Stimulated activated naive CD8-positive, alpha-beta T cell treated with anti-CD3 and anti-CD28 coated beads, Interleukin-15, Interleukin-2, amounts not matched to agents 100 U/mL and 50 U/mL, for 24 hours (primary cell): ENCODE measurements at regions not wholly inside any gene's neighbourhood (a gene's known extent, or its start where the extent isn't known, plus 50 kb on each side); places are given as distances from the start of the nearest gene placed in this dataset.
"Not testable (repeated sequence)": the region's sequence is repeated elsewhere in the genome, so short reads cannot be mapped to it uniquely, and the experiment has no call there.

Source experiments
- ATAC-seq: fragments of 150-1000 bp; cut with Tn5 transposase; one replicate; pipeline ENCODE4 v1.10.0; 2021
- DNase-seq: peaks from one replicate; pipeline ENCODE4 v3.0.0; 2021

DNA sequence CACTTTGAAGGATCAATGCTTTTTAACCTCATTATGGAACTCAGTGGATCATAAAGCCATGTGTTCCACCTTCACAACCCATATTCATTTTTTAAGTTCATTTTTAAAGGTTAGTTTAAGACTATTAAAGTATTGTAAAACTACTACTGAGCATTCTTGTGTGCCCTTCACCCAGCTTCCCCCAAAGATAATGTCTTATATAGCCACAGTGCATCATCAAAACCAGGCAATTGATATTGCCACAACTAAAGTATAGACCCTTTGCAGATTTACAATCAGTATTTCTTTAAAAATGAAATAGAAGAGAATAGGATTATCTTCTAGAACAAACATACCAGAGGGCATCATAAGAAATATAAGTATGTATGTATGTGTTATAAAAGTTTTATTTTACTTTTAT, 597.1 kb downstream of the CCSER2 start:
- DNase-seq (no peak), ATAC-seq (no peak)

DNA sequence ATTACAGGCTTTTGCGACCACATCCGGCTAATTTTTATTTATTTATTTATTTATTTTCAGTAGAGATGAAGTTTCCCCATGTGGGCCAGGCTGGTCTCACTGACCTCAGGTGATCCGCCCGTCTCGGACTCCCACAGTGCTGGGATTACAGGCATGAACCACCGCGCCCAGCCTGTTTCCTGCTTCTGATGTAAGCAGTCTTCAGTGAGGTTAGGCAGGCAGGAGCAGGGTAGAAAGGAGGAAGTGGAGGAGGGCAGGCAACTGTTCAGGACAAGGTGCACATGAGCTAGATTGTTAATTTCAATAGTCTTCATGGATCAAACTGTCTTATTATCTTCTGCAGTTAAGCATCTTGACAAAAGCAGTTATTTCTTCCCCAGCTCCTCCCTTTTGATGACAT, 605.0 kb downstream of the CCSER2 start:
- ATAC-seq (no peak), DNase-seq (no peak)

DNA sequence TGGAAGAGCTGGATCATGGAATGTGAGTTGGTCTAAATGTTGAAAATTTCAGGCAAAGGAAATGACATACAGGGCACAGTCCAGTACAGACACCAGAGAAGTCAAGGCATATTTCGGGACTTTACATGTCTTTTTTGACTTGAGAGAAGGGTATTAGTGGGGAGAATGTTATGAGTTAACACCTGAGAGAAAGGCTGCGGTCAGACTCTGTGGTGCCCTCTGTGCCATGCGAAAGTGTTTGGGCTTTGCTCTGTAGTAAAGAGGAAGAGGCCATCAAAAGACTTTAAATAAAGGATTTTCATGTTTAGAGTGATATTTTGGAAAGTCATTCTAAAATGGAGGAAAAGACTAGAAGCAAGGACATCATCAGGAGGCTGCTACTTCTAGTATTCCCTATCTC, 607.4 kb downstream of the CCSER2 start:
- no peak for DNase-seq
- ATAC-seq = no peak

DNA sequence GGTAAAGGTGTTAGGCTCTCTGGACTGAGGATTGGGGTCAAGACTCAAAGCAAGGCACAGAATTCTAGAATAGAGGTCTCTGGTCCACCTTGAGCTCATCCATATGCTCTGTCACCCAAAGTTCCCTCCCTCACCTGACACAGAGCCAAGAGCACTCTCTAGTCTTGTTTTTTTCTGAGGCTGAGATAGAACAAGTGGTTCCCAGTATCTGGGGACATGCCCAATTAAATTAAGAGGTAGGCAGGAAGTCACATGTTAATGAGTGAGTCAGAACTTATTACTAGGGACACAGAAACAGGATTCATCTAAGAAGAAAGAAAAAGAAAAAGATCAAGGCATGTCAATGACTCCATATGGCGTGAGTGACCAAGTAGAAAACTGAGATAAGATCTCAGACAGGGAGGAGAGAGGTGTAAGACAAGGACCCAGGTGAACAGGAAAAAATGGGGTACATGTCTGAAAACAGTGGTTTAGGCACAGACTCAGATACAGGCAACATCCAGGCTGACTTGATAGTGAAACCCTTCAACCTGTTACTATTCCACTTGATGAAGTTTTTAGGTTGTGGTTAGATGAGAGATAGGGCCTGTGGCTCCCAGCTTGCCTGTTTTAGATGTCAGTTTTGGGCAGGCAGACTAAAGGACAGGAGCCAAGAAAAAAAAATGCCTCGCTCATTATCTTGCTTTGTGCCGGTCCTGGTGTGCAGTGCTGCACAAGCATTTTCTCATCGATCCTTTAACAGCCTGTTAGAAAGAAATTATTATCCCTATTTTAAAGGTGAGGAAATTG, 609.9 kb downstream of the CCSER2 start:
- ATAC-seq (no peak), DNase-seq (no peak)

DNA sequence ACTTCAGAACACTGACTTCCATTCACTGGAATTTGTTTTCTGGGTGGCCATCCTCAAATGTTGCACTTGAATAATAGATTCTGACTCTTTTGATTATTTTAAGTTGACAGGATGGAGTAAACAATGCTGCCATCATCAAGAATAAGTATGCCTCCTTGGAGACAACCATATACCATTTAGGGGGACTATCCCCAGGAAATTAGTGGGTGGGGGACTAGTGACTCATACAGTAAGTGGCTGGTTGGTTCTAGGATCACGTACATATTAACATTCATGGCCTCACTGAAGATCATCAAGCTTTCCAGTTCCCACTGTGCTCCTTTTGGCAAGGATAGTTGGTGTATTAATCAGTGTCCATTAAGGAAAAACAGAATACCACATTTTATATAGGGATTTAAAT, 615.2 kb downstream of the CCSER2 start:
- DNase-seq = no peak
- ATAC-seq = no peak

DNA sequence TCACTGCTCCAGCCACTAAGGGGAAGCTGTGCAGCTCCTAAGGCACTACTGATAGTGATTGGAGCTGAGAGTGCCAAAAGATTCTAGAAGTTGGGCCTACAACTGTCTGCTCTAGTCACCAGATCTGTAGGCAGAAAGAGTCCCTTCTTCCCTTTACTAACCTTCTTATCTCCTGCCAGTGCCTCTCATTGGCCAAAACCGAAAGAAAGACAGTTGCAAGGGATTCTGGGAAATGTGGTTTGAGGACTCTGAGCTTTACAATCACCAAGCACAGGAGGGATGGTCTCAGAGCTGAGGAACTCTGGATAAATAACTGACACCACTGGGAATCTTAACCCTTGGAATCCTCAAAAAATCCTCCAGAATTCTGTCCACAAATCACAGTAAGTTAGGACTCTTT, 615.8 kb downstream of the CCSER2 start:
- ATAC-seq = no peak
- no peak for DNase-seq

DNA sequence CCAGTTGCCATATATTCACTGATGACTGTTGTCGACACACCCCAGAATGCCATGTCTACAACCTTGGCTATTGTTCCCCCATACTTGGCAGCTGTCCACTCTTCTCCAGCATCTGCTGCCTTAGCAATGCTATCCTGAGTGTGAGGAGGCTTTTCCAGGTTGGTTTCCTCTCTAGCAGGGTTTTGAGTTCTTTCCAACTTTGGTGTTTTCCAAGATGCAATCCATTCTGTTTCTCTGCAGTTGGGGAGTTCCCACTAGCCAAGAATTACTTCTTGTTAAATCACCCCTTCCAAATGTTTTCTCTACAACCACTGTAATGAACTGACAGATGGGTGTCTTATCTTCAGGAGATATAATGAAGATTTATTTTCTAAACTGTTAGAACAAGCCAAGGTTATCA, 617.4 kb downstream of the CCSER2 start:
- DNase-seq = no peak
- no peak for ATAC-seq

DNA sequence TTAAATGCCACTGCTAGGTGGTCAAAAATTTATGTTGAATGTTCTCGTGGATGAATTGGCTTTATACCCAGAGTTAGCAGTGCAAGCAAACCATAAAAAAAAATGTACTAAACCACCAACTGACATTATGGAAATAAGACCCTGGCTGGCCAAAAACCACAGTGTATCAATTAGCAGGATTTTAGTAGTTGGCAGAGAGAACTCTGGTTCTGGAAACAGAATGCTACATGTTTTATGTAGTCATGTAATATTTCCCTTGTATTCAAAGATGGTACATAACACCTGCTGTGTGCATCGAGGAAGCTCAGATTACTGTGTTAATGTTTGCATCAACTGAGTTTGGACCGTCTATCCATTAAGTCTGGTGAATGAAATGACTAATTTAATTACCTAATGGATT, 618.5 kb downstream of the CCSER2 start:
- no peak for DNase-seq

DNA sequence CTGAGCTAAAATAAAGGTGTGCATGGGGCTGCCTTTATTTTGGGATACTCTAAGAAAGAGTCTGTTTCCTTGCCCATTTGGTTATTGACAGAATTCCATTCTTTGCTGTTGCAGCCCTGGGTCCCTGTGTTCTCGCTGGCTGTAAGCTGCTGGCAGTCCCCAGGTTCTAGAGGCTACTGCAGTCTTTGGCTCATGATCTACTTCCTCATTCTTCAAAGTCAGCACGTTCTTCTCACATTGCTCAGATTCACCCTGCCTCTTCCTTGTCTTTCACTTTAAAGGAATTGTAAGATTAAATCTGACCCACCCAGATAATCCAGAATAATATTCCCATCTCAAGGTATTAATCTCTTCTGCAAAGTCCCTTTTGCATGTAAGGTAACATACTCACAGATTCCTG, 620.3 kb downstream of the CCSER2 start:
- DNase-seq (no peak), ATAC-seq (no peak)

More for the DNA sequence above, 618.5 kb downstream of the CCSER2 start:
- ATAC-seq = no peak

DNA sequence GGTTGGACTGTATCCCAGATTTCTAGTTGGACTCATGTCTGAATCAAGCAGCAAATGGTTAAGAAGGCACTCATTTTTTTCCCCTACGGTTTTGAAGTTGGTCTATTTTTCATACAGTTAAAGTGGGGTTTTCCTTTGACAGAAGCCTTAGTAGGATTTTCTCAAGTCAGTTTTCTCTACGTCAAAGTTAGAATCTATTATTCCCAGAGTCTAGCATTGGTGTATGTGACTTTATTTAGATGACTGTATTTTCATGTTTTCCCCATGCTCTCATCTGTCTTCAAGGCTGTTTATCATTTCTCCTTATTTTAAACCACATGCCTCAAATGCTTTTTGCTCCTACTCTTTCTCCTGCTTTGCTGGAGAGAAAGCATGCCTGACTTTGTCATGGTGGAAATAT, 623.2 kb downstream of the CCSER2 start:
- DNase-seq (no peak), ATAC-seq (no peak)

DNA sequence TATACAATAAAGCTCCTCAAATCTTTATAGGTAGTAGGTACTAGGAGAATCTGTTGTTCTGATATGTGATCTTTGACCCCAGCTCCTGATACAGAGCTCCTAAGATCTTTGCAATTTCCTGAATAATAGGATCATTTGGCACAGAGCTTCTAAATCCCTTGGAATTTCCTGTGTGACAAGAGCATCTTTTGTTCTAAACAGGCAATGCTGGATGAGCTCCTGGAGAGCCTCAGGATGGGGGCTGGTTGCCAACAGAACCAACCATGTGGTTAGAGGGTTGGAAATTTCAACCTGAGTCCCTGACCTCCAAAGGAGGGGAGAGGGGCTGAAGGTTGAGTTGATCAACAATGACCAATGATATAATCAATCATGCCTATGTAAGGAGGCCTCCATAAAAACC, 629.0 kb downstream of the CCSER2 start:
- ATAC-seq (no peak), DNase-seq (no peak)

DNA sequence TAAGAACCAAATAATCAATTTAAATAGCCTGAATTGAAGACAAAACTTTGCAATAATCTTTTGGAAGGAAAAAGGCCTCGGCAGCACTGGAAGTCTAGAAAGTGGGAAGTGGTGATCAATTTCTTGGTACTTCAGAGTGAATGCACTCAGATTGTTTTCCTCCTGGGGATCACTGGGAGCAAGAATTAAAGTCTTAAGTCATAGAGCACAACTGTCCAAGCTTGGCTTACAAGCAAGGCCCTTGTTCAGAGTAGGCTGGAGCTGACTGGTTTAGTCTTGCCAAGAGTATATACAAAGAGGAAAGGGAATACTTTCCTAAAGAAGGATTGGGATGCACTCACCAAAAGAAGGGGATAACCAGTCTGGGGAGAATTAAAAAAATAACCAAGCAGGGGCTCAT, 637.1 kb downstream of the CCSER2 start:
- DNase-seq (no peak), ATAC-seq (no peak)

DNA sequence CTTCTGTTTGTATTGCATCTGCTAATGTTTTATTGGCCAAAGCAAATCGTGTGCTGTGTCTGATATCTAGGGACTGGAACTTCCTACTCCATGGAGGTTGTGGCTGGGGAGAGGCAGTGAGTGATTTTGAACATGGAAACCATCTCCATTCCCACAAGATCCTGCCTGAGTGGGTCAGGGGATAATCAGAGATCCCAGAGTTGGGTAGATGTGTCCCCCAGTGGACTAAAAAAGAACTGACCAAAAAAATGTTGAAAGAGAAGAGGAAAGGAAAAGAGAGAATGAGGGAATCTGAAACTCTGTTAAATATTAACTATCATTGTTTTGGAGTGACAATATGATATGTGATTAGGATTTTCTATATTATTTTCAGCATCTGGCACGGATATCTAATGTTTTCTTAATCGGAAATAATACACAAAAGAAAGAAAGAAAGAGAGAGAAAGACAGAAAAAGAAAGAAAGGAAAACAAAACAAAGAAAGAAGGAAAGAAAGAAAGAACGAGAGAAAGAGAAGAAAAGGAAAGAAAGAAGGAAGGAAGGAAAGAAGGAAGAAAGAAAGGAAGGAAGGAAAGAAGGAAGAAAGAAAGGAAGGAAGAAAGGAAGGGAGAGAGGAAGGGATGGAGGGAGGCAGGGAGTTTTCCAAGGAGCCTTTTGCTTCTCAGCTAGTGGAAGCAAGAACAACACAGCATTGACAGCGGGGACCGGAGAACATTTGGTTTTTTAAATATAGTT, 638.5 kb downstream of the CCSER2 start:
- ATAC-seq = no peak

DNA sequence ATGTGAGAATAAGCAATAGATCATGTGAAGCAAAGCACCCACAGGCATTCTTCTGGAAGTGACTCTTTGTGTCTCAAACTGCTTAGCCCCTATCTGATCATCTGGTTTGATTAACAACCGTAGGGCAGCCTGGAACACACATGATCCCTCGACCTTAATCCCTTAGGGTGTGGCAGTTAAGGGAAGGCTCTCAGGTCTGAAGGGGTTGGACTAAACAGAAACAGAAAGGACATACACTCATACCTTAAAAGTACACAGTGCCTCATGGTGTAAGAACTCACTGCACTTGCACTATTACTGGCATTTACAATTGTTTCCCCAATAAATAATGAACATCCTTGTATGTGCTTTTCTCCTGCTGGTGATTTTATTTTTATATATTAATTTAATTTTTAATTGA, 640.9 kb downstream of the CCSER2 start:
- not testable (repeated sequence) for ATAC-seq, DNase-seq

More for the DNA sequence above, 638.5 kb downstream of the CCSER2 start:
- no peak for DNase-seq

DNA sequence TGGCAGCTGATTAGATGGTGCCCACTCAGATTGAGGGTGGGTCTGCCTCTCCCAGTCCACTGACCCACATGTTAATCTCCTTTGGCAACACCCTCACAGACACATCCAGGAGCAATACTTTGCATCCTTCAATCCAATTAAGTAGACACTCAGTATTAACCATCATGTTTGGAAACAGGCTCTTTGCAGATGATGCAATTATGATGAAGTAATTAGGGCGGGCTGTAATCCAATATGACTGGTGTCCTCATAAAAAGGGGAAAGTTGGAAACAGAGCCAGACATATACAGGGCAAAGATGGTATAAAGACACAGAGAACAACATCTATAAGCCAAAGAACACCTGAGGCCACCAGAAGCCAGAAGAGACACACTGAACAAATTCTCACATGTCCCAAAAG, 658.6 kb downstream of the CCSER2 start:
- no peak for DNase-seq
- no peak for ATAC-seq

DNA sequence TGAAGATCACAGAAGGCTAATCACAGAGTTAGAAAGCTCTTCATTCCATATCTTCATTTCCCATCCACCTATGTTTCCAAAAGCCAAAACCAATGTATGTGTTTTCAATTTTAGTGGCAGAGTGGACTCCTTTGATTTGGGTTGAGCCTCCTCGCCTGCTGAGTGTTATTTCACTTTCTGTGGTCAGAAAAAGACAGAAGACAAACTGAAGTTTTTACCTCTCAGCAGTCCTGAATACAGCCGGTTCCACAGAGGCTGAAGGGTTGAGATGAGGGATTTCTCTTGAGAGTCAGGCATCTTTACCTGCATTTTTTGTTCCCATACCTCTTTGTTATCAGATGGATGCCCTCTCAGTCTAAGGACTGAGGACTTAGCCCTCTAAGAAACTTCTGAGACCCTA, 659.6 kb downstream of the CCSER2 start:
- ATAC-seq = no peak
- DNase-seq = no peak

DNA sequence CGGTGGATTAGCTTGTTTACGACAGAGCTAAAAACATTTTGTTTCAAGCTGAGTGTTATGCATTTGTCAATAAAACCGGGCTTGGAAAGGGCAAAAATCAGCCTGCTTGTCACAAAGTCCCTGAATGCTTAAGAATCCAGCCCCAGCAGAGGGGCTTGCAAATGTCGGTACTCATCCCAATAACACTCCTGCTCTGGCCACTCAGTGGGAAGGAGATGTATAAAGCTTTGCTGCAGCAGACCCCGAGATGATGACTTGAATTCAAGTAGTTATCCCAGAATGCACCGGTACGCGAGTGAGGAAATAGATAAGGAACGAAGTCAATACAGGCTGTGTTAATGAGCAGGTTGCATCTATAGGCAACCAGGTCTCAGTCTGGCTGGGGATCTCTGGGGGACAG, 662.3 kb downstream of the CCSER2 start:
- no peak for ATAC-seq

DNA sequence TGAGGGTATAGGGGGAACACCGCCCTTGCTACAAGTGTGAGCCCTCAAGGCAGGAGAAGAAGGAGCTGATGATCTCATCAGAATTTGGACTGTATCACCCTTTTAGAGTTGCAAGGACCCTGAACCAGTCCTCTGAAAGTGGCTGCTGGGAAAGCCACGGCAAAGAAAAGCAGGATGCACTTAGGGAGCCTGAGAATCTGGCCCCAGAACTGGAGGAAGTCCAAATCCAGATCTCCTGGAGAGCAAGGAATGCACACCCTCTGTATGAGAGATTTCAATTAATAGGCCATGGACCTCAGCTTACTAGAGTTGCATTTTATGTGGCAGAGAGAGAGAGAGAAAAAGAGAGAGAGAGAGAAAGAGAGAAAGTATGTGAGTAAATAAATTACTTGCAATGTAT, 662.9 kb downstream of the CCSER2 start:
- DNase-seq = no peak
- no peak for ATAC-seq

More for the DNA sequence above, 662.3 kb downstream of the CCSER2 start:
- DNase-seq = no peak

DNA sequence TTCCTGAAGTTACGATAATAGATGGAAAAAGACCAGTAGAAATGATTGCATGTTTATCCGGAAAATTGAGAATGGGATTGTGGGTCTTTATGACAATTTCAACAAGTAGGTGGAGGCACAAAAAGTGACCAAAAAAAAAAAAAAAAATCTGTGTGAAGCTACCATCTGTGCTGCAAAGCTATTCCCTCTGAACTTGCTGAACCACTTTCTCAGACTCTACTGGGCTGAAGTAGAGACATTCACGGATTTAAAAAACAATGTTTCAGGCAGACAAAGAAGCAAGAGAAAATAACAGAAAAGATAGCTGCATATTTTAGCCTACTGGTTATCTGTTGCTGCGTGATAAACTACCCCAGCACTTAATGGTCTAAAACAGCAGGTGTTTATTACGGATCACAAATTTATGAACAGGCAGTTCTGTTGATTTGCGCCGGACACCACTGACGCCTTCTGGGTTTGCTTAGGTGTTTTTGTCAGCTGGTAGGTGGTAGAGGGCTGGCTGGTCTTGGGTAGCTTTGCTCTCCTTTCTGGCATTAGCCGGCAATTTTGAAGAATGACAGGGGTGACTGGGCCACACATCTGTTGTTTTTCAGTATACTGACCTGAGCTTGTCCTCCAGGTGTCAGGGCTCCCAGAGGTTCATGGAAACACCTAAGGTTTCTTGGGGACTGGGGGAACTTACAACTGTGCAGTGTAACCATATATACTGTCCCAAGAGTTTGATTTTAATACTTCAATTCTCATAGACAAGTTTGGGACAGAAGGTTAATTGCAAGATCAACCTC, 665.1 kb downstream of the CCSER2 start:
- no peak for ATAC-seq
- no peak for DNase-seq

DNA sequence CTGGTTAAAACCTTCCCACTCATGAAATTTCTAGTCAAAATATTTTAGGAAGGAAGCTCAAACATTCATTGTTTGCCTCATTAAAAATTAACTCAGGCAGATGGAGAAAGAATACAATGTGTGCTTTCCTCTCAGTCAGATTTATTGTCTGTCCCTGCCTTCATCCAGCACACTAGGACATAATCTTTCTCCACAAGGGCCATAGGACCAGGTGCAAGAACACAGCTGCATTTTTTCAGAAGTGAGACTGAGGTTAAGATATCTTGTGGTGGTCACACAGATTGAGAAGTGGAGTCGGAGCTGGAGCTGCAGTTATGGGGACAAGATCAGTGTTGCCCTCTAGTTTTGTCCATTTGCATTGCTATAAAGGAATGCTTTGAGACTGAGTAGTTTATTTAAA, 666.3 kb downstream of the CCSER2 start:
- no peak for ATAC-seq
- DNase-seq = no peak

DNA sequence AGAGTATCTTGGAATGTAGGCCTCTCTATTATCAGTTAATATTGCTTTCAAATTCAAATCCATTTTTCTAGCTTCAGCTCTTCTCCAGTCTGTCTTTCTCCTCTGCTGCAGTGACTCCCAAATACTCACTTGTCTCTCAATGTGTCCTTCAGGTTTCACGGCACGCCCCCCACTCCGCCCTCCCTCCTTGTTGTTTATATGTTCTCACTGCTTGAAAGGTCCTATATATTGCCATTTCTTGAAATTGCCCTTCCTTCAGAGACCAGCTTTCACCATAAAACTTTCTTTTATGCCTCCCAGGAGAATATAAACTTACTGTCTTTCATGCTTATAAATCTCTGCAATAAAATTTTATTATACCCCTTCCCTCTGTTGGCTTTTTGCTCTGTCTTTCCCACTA, 668.2 kb downstream of the CCSER2 start:
- ATAC-seq = no peak

DNA sequence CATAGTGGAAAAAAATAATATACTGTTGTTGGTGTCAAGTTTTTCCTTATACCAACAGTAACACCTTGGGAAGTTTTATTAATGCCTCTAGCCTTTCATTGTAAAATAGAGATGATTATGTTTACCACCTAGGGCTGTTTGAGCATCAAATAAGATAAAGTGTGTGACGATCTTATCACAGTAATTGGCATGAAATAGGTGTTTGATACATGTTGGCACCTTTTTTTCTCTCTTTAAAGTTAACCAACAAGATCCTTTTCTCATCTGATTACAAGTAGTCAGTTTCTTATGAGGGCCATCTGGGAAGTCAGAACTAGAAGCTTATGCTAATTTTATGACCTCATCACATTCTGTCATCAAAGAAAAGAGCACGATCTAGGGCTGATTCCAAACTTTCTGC, 669.5 kb downstream of the CCSER2 start:
- DNase-seq (no peak), ATAC-seq (no peak)

More for the DNA sequence above, 668.2 kb downstream of the CCSER2 start:
- no peak for DNase-seq

DNA sequence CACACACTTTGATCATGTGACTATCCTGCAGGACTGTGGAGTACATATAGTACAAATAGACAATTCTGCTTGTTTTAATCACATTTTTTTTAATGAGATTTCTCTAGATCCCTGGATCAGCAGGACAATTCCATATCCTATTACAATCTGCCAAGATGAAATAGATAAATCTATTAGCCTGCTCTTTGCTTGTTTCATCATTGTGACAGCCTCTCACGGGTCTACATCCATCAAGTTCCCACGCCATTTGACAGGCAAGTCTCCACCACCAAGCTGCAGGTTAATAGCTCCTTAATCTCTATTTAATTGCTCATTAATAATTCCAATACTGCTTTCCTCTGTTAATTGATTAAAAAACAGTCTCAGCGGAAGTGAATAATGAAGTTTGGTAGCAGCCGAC, 671.5 kb downstream of the CCSER2 start:
- ATAC-seq = no peak
- DNase-seq = no peak
